GM23248 (cell line): ENCODE measurements at regions not wholly inside any gene's neighbourhood (a gene's known extent, or its start where the extent isn't known, plus 50 kb on each side); places are given as distances from the start of the nearest gene placed in this dataset.

Experiments
- DNase-seq: peaks from one replicate; pipeline ENCODE4 v3.0.0-alpha.2; 2015
- H2AFZ ChIP-seq: fragments of 200-600 bp; sonication (generic); 2 replicates; pipeline ENCODE4 v1.6.1; 2016; ENCODE audit warnings: antibody characterized with exemption
- H3F3A ChIP-seq: fragments of 200-600 bp; sonication (generic); 2 replicates; pipeline ENCODE4 v1.6.1; 2016; ENCODE audit warnings: mild to moderate bottlenecking, antibody characterized with exemption, mixed run types; ENCODE audit not compliant: insufficient read depth
- H3K27ac ChIP-seq: fragments of 200-600 bp; sonication (generic); 2 replicates; pipeline ENCODE4 v1.5.1; 2016; ENCODE audit warnings: mild to moderate bottlenecking
- H3K27me3 ChIP-seq: fragments of 200-600 bp; sonication (generic); replicated peaks from 2 replicates; pipeline ENCODE4 v1.6.1; 2016; ENCODE audit warnings: mild to moderate bottlenecking; ENCODE audit not compliant: insufficient read depth
- H3K36me3 ChIP-seq: fragments of 200-600 bp; sonication (generic); 2 replicates; pipeline ENCODE4 v1.6.1; 2016; ENCODE audit warnings: low read depth, mild to moderate bottlenecking
- H3K4me1 ChIP-seq: fragments of 200-600 bp; sonication (generic); 2 replicates; pipeline ENCODE4 v1.6.1; 2016; ENCODE audit warnings: mild to moderate bottlenecking; ENCODE audit not compliant: insufficient read depth
- H3K4me2 ChIP-seq: fragments of 200-600 bp; sonication (generic); one replicate; pipeline ENCODE4 v1.6.1; 2016; ENCODE audit warnings: mild to moderate bottlenecking; ENCODE audit not compliant: unreplicated experiment
- H3K4me3 ChIP-seq: fragments of 200-600 bp; sonication (generic); 2 replicates; pipeline ENCODE4 v1.5.1; 2016; ENCODE audit warnings: mild to moderate bottlenecking
- H3K79me2 ChIP-seq: fragments of 200-600 bp; sonication (generic); 2 replicates; pipeline ENCODE4 v1.6.1; 2016; ENCODE audit warnings: mild to moderate bottlenecking; ENCODE audit not compliant: insufficient read depth
- H3K9ac ChIP-seq: fragments of 200-600 bp; sonication (generic); 2 replicates; pipeline ENCODE4 v1.6.1; 2016; ENCODE audit warnings: mild to moderate bottlenecking
- H3K9me2 ChIP-seq: fragments of 200-600 bp; sonication (generic); 2 replicates; pipeline ENCODE4 v1.6.1; 2016; ENCODE audit warnings: mixed run types, mild to moderate bottlenecking, moderate library complexity; ENCODE audit not compliant: insufficient read depth
- H3K9me3 ChIP-seq: fragments of 200-600 bp; sonication (generic); one replicate; pipeline ENCODE4 v1.6.1; 2017; ENCODE audit warnings: low read depth
- H4K20me1 ChIP-seq: fragments of 200-600 bp; sonication (generic); 2 replicates; pipeline ENCODE4 v1.6.0; 2016; ENCODE audit not compliant: insufficient read depth
- EZH2 ChIP-seq: fragments of 200-600 bp; sonication (generic); IDR thresholded peaks from 2 replicates; pipeline ENCODE4 v1.6.1; 2018; ENCODE audit warnings: antibody characterized with exemption, mild to moderate bottlenecking; ENCODE audit not compliant: insufficient read depth, poor library complexity, severe bottlenecking
- EZH2phosphoT487 ChIP-seq: fragments of 200-600 bp; sonication (generic); IDR thresholded peaks from 2 replicates; pipeline ENCODE4 v1.6.1; 2018; ENCODE audit warnings: antibody characterized with exemption, moderate library complexity, mild to moderate bottlenecking, low read depth; ENCODE audit not compliant: insufficient read depth
- WGBS, 2 experiments: methylation state at CpG; one replicate each; pipeline ENCODE4 v1.1.6; 2015 to 2017; ENCODE audit warnings: low lambda C conversion rate in 2 of 2, low coverage in 1 of 2; ENCODE audit errors: missing lambda C conversion rate in 2 of 2; 5-methylcytosine and 5-hydroxymethylcytosine counted together
- in situ Hi-C: fragments of 300-500 bp; cut with MboI; formaldehyde crosslinking; loops from 2 replicates; pipeline ENCODE4 v1.15.0; 2020

DNA sequence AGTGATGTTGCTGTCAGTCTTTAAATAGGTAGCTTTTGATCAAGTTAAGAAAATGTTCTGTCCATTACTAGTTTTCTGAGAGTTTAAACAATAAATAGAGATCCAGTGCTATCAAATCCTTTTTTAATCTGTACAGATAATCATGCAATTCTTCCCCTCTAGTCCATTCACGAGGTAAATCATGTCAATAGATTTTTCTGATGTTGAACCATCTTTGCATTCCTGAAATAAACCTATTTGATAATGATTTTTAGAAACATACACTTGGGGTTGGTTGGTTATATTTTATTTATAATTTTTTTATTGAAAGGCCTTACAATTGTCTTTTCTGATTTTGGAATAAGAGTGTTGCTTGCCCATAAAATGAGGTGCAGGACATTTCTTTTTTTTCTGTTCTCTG, 95.0 kb downstream of the FAM53A start:
- DNase-seq, result no peak
- no peaks in the 10 kb centered on the region; the same call in 1 of the 2 replicates for H3K27me3 ChIP-seq
- no peaks in the 10 kb centered on the region for H4K20me1 ChIP-seq
- H3K9me3 ChIP-seq, result peaks cover 3% of the 10 kb centered on the region
- 0 out of 2 replicates have a peak, but pooled peaks cover 2% of the 10 kb centered on the region for H3K36me3 ChIP-seq
- no peaks in the 10 kb centered on the region for H3K4me1 ChIP-seq
- no peak overlapping the region for H3K4me2 ChIP-seq
- H3F3A ChIP-seq, result no peaks in the 10 kb centered on the region
- 17 to 23% methylated on average over 1 of the region's 1 CpG for WGBS, 2 experiments
- H3K4me3 ChIP-seq, result no peak overlapping the region
- no peaks in the 10 kb centered on the region for H3K79me2 ChIP-seq
- no peaks in the 10 kb centered on the region for H3K9me2 ChIP-seq
- TF ChIP-seq EZH2, result no peak
- no peak for TF ChIP-seq EZH2phosphoT487
- H3K9ac ChIP-seq, result no peak overlapping the region
- H2AFZ ChIP-seq, result no peak overlapping the region
- in situ Hi-C loops, result no loop called here
- H3K27ac ChIP-seq, result no peak overlapping the region

DNA sequence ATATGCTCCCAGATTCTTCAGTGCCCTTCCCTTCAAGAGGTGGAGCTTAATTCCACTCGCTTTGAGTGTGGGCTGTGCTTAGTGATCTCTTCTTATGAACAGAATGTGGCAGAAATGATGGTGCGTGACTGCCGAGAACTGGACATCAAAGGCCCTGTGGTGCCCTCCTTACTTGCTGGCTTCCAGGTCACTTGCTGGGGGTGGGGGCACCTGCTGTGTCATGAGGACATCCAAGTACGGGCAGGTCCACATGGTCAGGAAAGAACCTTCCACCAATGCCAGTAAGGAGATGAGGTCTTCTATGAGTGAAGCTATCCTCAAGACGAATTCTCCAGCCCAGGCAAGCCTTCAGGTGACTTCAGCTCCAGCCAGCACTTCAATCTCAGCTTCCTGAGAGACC, 95.8 kb downstream of the FAM53A start:
- WGBS, 2 experiments, result 58 to 65% methylated on average over 5 of the region's 5 CpGs
- H3K4me2 ChIP-seq, result no peak overlapping the region
- H2AFZ ChIP-seq, result no peak overlapping the region
- no peak for TF ChIP-seq EZH2
- TF ChIP-seq EZH2phosphoT487, result no peak
- DNase-seq, result no peak
- no peaks in the 10 kb centered on the region for H3K9me2 ChIP-seq
- no peak overlapping the region for H3K9ac ChIP-seq
- H3K27me3 ChIP-seq, result no peaks in the 10 kb centered on the region; the same call in 1 of the 2 replicates
- H3K9me3 ChIP-seq, result peaks cover 3% of the 10 kb centered on the region
- H3K36me3 ChIP-seq, result 0 out of 2 replicates have a peak, but pooled peaks cover 2% of the 10 kb centered on the region
- H3K27ac ChIP-seq, result no peak overlapping the region
- H3K4me3 ChIP-seq, result no peak overlapping the region
- H3F3A ChIP-seq, result no peaks in the 10 kb centered on the region
- no peaks in the 10 kb centered on the region for H3K79me2 ChIP-seq
- in situ Hi-C loops, result no loop called here
- H3K4me1 ChIP-seq, result no peaks in the 10 kb centered on the region
- H4K20me1 ChIP-seq, result no peaks in the 10 kb centered on the region

DNA sequence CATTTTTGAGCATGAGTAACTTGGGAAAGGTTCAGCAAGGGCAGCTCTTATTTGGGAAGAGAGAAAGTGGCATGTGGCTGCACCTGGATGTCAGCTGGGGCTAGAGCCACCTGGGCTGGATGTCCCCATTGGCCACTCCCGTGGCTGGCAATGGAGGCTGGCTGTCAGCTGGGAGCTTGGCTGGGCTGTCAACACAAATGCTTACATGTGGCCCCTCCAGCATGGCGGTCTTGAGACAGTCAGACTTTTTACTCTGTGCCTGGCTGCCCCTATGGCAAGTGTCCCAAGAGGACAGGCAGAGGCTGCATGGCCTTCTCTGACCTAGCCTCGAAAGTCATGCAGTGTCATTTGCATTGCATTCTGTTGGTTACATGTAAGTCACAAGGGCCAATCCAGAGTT, 99.6 kb downstream of the FAM53A start:
- WGBS, 2 experiments, result 31 to 32% methylated on average over 3 of the region's 3 CpGs
- Histone ChIP-seq H3K27ac (no peak overlapping the region), H3K9me3 (peaks cover 3% of the 10 kb centered on the region), H3K4me3 (no peak overlapping the region), H3K36me3 (no peaks in the 10 kb centered on the region), H3K9me2 (no peaks in the 10 kb centered on the region), H3K9ac (no peak overlapping the region), H3K4me2 (no peak overlapping the region), H3F3A (0 out of 2 replicates have a peak, but pooled peaks cover 10% of the 10 kb centered on the region), H3K4me1 (peaks cover 5% of the 10 kb centered on the region; the same call in 1 of the 2 replicates), H3K79me2 (no peaks in the 10 kb centered on the region), H2AFZ (no peak overlapping the region), H3K27me3 (no peaks in the 10 kb centered on the region; the same call in 1 of the 2 replicates), H4K20me1 (no peaks in the 10 kb centered on the region)
- TF ChIP-seq EZH2, result no peak
- in situ Hi-C loops, result no loop called here
- DNase-seq, result no peak

DNA sequence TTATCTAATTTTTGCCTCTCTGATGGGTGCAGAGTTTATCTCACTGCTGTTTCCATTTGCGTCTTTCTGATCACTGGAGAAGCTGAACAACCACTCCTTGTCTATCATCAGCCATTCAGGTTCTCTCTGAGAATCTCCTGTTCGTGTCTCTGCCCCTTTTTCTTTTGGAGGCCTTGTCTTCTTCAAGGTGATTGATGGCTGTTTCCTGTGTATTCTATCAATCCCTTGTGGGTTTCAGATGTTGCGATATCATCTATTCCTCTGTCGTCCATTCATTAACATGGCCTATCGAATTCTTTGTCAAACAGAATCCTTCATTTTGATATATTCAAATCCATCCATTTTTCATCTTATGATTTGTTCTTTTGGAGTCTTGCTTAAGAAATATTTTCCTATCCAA, 100.3 kb downstream of the FAM53A start:
- WGBS, 2 experiments, result 59 to 68% methylated on average over 5 of the region's 5 CpGs
- H3K79me2 ChIP-seq, result no peaks in the 10 kb centered on the region
- H3K27me3 ChIP-seq, result no peaks in the 10 kb centered on the region; the same call in 1 of the 2 replicates
- H3K9ac ChIP-seq, result no peak overlapping the region
- TF ChIP-seq EZH2 (no peak), EZH2phosphoT487 (no peak)
- 0 out of 2 replicates have a peak, but pooled peaks cover 10% of the 10 kb centered on the region for H3F3A ChIP-seq
- H4K20me1 ChIP-seq, result no peaks in the 10 kb centered on the region
- H3K4me3 ChIP-seq, result no peak overlapping the region
- H3K27ac ChIP-seq, result no peak overlapping the region
- H2AFZ ChIP-seq, result no peak overlapping the region
- peaks cover 5% of the 10 kb centered on the region; the same call in 1 of the 2 replicates for H3K4me1 ChIP-seq
- no peak for DNase-seq
- no peaks in the 10 kb centered on the region for H3K9me2 ChIP-seq
- H3K9me3 ChIP-seq, result peaks cover 2% of the 10 kb centered on the region
- in situ Hi-C loops, result no loop called here
- H3K36me3 ChIP-seq, result no peaks in the 10 kb centered on the region
- no peak overlapping the region for H3K4me2 ChIP-seq
